ENCODE measurements at regions not wholly inside any gene's neighbourhood (a gene's known extent, or its start where the extent isn't known, plus 50 kb on each side); places are given as distances from the start of the nearest gene placed in this dataset.

DNA sequence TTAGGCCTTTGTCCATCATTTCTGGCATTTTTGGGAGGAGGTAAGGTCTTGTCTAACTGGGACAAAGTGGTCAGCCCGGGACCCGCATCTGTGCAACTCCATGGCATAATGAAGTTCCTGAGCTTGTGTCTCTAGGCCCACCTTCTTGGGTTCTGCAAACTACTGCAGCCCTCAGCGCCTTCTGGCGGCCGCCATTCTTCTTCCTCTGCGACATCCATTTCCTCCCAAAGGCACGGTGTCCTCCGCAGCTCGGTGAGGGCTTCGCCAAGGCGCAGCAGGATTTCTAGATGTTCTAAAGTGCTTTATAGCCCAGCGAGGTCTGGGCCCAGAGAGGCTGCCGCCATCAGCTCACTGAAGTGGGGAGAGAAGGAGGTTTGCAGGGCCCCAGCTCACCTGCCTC lies 134.4 kb upstream of the OR4E1 start:
- TF ChIP-seq POLR2A (IDR thresholded peaks at IDR 0.05; ENCODE audit: borderline replicate concordance, extremely low read depth, insufficient read depth, insufficient read length) = no peak
- TF ChIP-seq POLR2AphosphoS5 (IDR thresholded peaks at IDR 0.05; ENCODE audit: low read depth, low read length) = no peak
- TF ChIP-seq FOSL1 (IDR thresholded peaks at IDR 0.05; ENCODE audit: low read depth) = no peak
- TF ChIP-seq, protein P1, sequence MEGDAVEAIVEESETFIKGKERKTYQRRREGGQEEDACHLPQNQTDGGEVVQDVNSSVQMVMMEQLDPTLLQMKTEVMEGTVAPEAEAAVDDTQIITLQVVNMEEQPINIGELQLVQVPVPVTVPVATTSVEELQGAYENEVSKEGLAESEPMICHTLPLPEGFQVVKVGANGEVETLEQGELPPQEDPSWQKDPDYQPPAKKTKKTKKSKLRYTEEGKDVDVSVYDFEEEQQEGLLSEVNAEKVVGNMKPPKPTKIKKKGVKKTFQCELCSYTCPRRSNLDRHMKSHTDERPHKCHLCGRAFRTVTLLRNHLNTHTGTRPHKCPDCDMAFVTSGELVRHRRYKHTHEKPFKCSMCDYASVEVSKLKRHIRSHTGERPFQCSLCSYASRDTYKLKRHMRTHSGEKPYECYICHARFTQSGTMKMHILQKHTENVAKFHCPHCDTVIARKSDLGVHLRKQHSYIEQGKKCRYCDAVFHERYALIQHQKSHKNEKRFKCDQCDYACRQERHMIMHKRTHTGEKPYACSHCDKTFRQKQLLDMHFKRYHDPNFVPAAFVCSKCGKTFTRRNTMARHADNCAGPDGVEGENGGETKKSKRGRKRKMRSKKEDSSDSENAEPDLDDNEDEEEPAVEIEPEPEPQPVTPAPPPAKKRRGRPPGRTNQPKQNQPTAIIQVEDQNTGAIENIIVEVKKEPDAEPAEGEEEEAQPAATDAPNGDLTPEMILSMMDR (IDR thresholded peaks at IDR 0.05 in 2 of 3, conservative IDR thresholded peaks at IDR 0.05 in 1 of 3; ENCODE audit: borderline replicate concordance in 1 of 3, insufficient read depth in 1 of 3, low read depth in 2 of 3, low read length in 2 of 3) = no peak
